ENCODE measurements at regions not wholly inside any gene's neighbourhood (a gene's known extent, or its start where the extent isn't known, plus 50 kb on each side); places are given as distances from the start of the nearest gene placed in this dataset.

DNA sequence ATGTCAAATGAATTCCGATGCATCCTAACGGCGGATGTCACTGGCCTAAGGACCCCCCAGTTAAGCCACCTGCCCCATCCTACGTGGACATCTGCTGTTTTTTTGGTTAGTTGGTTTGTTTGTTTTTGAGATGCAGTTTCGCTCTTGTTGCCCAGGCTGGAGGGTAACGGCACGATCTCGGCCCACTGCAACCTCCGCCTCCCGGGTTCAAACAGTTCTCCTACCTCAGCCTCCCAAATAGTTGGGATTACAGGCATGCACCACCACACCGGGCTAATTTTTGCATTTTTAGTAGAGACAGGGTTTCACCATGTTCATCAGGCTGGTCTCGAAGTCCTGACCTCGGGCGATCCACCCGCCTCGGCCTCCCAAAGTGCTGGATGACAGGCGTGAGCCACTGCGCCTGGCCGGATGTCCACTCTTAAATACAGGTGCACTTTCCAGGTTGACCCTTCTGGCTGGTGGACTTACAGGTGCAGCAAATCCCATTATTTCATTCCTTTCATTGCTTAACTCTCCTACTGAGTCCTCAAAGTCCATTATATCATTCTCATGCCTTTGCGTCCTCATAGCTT, 206.2 kb downstream of the CRLF2 start:
- TF ChIP-seq POLR2AphosphoS5 (IDR thresholded peaks at IDR 0.05), result no peak
- TF ChIP-seq, protein P1, sequence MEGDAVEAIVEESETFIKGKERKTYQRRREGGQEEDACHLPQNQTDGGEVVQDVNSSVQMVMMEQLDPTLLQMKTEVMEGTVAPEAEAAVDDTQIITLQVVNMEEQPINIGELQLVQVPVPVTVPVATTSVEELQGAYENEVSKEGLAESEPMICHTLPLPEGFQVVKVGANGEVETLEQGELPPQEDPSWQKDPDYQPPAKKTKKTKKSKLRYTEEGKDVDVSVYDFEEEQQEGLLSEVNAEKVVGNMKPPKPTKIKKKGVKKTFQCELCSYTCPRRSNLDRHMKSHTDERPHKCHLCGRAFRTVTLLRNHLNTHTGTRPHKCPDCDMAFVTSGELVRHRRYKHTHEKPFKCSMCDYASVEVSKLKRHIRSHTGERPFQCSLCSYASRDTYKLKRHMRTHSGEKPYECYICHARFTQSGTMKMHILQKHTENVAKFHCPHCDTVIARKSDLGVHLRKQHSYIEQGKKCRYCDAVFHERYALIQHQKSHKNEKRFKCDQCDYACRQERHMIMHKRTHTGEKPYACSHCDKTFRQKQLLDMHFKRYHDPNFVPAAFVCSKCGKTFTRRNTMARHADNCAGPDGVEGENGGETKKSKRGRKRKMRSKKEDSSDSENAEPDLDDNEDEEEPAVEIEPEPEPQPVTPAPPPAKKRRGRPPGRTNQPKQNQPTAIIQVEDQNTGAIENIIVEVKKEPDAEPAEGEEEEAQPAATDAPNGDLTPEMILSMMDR (IDR thresholded peaks at IDR 0.05), result no peak

Measured in gastroesophageal sphincter (tissue), 3 donors.